ENCODE measurements at regions not wholly inside any gene's neighbourhood (a gene's known extent, or its start where the extent isn't known, plus 50 kb on each side); places are given as distances from the start of the nearest gene placed in this dataset.
"Not testable (repeated sequence)": the region's sequence is repeated elsewhere in the genome, so short reads cannot be mapped to it uniquely, and the experiment has no call there.

DNA sequence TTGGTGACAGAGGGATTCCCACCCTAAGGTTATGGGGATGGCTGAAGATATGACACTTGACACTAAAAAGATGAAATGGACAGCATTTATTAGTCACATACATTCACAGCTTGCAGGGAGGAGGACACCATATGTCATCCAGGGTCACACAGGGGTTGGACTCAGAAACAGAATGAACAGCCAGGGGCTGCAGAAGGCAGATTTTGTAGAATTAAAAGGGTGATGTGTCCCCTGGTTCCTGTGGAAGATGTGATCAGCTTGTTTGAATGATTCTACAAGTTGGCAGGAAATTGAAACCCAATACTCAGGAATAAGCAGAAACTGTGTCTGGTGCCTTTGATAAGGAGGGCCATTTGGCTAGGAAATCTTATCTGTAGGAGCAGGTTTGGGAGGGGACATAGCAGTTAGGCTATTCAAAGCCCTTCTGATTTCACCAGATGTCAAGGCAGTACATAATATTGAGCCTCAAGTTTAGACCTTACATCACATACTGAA is 102.3 kb upstream of the GRIN3A start:
- DNase-seq = no peak

- DNase-seq = not testable (repeated sequence)
Observed at GRCh38 chr9:101838988-101839387, 100.5 kb upstream of the GRIN3A start.

GRCh38 chr9:101836021-101836420 is 97.6 kb upstream of the GRIN3A start:
- no peak for DNase-seq

DNA sequence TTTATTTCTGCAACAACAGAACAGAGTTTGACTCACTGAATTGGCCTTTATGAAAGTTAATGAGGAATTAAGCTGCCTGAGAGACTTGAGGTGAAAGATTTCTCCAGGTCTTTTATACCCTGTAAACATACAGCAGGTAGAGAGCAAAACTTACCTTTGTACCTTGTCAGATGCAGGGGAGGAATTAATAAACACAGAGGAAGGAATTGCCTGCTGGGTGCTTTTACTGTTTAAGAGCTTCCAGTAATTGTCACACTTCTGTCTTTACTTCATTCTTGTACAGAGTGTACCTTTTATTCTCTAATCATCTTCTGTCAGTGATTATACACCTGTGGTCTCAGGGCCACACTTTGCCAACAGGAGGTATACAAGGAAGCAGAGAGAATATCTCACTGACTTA is 94.0 kb upstream of the GRIN3A start:
- no peak for DNase-seq

DNA sequence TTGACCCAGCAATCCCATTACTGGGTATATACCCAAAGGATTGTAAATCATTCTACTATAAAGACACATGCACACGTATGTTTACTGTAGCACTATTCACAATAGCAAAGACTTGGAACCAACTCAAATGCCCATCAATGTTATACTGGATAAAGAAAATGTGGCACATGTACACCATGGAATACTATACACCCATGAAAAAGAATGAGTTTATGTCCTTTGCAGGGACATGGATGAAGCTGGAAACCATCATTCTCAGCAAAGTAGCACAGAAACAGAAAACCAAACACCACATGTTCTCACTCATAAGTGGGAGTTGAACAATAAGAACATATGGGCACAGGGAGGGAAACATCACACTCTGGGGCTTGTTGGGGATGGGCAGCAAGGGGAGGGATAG is 83.0 kb upstream of the GRIN3A start:
- DNase-seq = not testable (repeated sequence)

DNA sequence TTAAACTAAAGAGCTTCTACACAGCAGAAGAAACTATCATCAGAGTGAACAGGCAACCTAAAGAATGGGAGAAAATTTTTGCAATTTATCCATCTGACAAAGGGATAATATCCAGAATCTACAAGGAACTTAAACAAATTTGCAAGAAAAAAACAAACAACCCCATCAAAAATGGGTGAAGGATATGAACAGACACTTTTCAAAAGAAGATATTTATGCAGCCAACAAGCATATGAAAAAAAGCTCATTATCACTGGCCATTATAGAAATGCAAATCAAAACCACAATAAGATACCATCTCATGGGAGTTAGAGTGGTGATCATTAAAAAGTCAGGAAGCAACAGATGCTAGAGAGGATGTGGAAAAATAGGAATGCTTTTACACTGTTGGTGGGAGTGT is 82.5 kb upstream of the GRIN3A start:
- DNase-seq = not testable (repeated sequence)

GRCh38 chr9:101814064-101814463 is 75.6 kb upstream of the GRIN3A start:
- no peak for DNase-seq

- DNase-seq = not testable (repeated sequence)
Observed at GRCh38 chr9:101807879-101808278, 69.4 kb upstream of the GRIN3A start.

GRCh38 chr9:101796044-101796443 is 57.6 kb upstream of the GRIN3A start:
- DNase-seq = no peak

GRCh38 chr9:101795147-101795546 is 56.7 kb upstream of the GRIN3A start:
- no peak for DNase-seq

DNA sequence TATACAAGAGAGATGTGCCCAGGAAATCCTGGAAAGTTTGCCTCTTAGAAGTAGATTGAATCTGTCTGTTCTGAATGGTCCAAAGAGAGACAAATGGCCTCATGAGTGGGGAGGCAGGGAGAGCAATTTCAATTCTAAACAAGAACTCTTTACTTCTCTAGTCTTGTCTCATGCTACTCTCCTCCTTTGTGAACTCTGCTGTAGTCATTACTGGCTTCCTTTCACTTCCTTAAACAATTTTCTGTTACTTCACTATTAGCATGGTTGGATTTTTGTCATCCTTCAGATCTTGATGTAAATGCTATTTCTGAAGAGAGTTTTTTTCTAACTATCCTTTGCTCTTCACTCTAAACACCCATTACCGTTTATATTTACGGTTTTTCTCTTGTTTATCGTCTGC is 54.0 kb upstream of the GRIN3A start:
- DNase-seq = no peak

- no peak for DNase-seq
Observed at GRCh38 chr9:101791938-101792337, 53.5 kb upstream of the GRIN3A start.

GRCh38 chr9:101791533-101791932 is 53.1 kb upstream of the GRIN3A start:
- no peak for DNase-seq

Measured in HCEC 1CT (cell line).